HPDE6-E6E7 (cell line): ENCODE measurements at regions not wholly inside any gene's neighbourhood (a gene's known extent, or its start where the extent isn't known, plus 50 kb on each side); places are given as distances from the start of the nearest gene placed in this dataset.
"Not testable (repeated sequence)": the region's sequence is repeated elsewhere in the genome, so short reads cannot be mapped to it uniquely, and the experiment has no call there.

Source experiments
- DNase-seq: peaks from one replicate; pipeline ENCODE4 v3.0.0; 2011; ENCODE audit warnings: missing footprints; ENCODE audit errors: extremely low spot score

DNA sequence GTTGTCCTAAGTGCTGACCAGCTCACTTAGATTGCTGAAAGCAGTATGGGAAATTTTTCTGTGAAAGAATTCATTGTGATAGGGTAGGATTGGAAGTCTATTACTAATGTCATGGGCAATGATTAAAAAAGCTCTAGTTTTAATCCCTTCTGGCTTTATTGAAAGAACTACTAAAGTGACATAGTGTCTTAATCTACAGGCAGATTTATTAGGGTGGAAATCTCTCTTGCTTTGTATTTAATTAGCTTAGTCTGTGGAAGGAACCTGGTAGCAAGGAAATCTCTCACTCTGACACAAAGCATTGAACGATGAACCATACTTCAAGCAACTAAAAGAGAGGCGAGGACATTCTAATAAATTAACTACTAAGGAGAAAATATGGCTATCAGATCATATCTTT, 1029.2 kb upstream of the PCDH20 start:
- no peak for DNase-seq

- DNase-seq: no peak
These were observed 1018.4 kb upstream of the PCDH20 start for GRCh38 chr13:62434081-62434480.

DNA sequence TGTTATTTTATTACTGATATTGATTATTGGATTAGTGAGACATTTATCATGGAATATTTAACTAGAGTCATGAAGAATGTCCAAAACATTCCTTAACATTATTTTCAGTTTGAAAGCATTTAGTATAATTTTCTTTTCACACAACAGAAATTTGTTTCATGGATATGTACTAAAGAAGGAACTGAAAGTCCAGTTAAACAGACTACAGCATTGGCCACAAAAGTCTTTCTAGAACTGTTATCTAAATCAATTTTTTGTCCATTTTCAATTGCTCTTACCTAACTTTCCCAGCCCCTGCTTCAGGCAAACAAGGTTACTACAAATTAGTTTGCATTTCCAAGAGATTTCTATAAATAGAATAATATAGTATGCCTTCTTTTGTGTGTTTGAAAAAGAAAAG, 1018.0 kb upstream of the PCDH20 start:
- DNase-seq: no peak

DNA sequence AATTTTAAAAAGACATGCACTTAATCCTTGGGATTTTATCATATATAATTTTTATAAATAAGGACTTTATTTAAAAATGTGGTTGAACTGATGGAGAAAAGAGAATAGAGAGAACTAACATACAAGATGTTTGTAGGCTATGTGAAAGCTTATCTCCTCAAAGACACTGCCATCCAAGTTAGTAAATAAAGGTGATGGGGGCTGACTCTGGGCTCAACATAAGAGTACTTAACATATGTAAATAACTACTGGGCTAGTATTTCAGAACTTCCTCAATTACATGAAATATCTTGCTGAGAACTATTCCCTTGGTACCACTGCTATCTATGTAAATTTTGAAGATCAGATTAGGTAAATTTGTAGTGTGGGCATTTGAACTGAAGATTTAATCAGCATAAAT, 1017.3 kb upstream of the PCDH20 start:
- no peak for DNase-seq

DNA sequence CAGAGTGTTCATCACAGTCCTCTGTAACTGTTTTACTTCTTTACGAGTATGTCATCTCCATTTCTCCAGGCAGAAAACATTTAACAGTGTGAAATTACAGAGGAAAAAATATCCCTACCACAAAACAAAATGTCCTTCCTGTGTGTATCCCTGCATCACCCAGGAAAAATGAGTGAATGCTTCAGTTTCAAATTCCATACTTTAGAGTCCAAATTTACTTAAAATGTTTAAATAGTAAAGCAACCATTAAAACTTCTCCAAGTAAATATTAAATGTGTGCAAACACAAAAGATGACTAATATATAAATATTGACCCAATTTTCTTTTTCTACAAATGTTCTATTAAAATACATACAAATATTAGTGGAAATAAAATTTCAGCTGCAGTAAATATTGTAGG, 1016.6 kb upstream of the PCDH20 start:
- DNase-seq: no peak

GRCh38 chr13:62431852-62432251, 1016.2 kb upstream of the PCDH20 start:
- DNase-seq: no peak

GRCh38 chr13:62418872-62419271, 1003.2 kb upstream of the PCDH20 start:
- DNase-seq: no peak

DNA sequence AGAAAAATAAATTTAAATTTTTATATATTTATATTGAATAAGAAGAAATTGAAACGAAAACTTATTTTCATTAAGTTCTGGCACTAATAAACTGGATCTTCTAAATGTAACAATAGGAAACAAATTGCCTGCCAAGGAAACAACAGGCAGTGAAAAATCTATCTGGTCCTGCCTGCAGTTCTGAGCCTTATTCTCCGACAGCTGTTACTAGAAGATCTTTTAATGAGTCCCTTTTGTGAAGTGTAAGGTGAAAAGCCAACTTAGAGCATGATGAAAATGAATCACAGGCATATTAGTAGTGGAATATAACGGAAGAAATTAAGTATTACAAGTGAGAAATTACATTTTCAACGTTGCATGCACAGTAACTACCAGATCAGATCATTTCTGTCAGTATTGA, 1002.7 kb upstream of the PCDH20 start:
- no peak for DNase-seq

GRCh38 chr13:62407871-62408270, 992.2 kb upstream of the PCDH20 start:
- no peak for DNase-seq

DNA sequence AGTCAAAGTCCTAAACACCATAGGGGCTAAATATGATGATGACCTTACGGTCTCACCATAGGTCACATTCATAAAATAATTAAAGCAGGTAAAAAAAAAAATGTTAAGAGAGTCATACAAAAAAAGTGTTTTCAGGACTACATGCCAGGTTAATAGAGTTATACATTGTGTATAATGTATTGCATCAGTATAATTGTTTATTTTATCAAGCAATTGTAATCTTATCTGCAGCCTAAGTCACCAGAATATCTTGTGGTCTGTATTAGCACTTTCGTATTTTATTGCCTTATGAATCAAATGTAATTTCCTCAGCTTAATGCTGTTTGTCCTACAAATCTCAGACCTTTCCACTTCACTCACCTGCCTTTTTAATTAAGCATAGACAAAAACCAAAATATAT, 972.9 kb upstream of the PCDH20 start:
- DNase-seq: no peak

GRCh38 chr13:62387647-62388046, 972.0 kb upstream of the PCDH20 start:
- no peak for DNase-seq

DNA sequence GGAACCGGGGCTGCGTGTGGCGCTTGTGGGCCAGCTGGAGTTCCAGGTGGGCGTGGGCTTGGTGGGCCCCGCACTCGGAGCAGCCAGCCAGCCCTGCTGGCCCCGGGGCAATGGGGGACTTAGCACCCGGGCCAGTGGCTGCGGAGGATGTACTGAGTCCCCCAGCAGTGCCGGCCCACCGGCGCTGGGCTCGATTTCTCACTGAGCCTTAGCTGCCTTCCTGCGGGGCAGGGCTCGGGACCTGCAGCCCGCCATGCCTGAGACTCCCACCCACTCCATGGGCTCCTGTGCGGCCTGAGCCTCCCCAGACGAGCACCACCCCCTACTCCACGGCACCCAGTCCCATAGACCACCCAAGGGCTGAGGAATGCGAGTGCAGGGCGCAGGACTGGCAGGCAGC, 963.6 kb upstream of the PCDH20 start:
- DNase-seq: not testable (repeated sequence)

GRCh38 chr13:62377838-62378237, 962.2 kb upstream of the PCDH20 start:
- DNase-seq: no peak

GRCh38 chr13:62375653-62376052, 960.0 kb upstream of the PCDH20 start:
- no peak for DNase-seq

DNA sequence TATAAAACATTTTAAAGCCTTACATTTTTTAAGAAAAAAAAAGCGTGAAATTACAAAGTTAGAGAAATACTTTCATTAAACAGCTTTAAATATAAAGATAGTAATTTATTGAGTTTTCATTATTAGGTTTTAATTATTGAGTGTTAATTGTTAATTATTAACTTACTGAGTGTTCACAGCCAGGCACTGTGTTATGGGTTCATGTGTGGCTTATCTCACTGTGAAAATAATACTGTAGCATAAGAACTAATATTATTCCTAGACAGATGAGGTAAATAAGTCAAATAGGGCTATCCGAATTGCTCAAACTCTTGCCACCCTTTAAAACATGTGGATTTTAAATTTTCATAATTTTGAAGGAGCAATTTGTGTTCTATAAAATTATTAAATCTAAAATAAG, 956.1 kb upstream of the PCDH20 start:
- no peak for DNase-seq

- DNase-seq: not testable (repeated sequence)
These were observed 952.3 kb upstream of the PCDH20 start for GRCh38 chr13:62367971-62368370.

- no peak for DNase-seq
These were observed 945.0 kb upstream of the PCDH20 start for GRCh38 chr13:62360609-62361008.

DNA sequence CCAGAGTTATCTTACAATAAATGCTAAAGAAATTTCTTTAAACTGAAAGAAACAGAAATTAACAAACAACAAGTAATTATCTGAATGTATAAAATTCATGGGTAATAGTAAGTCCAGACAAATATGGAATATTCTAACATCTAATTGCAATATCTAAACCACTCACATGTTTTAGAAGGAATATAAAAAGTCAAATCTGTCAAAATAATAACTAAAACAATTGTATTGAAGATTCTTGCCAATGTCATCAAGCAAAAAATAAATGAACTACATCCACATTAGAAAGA, 942.9 kb upstream of the PCDH20 start:
- no peak for DNase-seq

- peak; percentile 7 for DNase-seq
These were observed 942.4 kb upstream of the PCDH20 start for GRCh38 chr13:62357887-62358645.

DNA sequence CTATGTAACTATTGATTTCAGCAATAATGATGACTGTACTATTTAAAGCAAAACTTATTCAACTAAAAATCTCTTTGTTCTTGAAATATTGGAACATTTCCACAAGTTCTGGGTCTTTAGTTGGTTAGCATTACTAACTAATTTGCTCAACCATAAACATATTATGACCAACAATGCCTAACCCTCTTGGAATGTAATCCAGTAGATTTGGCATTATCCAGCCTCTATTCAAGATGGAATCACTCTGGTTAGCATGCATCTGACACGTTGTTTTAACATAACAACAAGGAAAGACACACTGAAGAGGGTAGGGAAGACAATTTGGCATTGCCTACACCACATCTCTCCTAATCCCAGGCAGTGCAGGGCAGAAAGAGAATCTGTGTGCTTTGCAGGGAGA, 941.3 kb upstream of the PCDH20 start:
- DNase-seq: no peak

GRCh38 chr13:62337109-62337880, 921.6 kb upstream of the PCDH20 start:
- no peak for DNase-seq

DNA sequence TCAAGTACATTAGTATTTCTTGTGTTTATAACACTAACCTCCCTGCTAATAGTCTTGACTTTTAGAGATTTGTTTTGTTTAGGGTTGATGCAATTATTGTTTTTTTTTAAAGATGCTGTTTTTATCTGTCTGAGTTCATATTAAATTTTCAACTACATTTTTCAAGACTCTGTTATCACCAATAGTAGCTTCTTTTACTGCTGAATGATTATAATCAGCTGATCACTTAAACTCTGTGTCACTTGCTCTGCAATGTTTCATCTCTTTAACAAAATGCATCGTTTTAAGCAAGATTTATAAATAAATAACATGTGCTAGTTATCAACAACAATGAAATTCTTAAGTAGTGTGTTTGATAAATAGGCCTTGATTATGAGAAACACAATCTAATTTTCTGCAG, 920.9 kb upstream of the PCDH20 start:
- no peak for DNase-seq

DNA sequence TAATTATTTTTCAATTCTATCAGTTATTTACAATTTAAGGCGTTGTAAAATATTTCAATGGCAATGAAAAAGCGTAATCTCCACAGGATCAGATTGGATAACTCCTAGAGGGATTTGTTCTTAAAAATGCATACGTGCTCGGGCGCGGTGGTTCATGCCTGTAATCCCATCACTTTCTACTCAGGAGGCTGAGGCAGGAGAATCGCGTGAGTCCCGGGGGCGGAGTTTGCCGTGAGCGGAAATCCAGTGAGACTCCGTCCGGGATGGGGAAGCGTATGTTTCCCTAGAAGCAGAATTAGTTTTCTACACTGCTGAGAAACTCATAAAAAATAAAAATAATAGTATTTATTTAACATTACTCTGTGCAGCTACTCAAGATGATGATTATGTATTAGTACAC, 917.8 kb upstream of the PCDH20 start:
- DNase-seq: no peak

DNA sequence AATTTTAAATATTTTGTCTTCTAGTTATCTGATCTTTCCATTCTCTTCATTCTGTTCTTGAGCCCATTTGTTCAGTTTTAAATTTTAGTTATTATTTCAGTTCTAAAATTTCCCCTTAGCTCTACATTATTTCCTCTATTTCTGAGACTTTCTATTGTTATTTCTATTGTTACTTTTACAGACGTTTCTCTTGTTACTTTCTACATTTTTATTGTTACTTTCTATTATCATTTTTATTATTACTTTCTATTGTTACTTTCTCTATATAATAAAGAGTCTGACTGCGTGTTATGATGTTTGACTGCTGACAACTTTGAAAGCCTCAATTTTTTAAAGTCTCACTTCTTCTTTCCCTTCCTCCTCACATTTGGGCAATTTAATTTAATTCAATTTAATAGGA, 915.7 kb upstream of the PCDH20 start:
- DNase-seq: no peak
